WTC11 (cell line): ENCODE measurements at regions not wholly inside any gene's neighbourhood (a gene's known extent, or its start where the extent isn't known, plus 50 kb on each side); places are given as distances from the start of the nearest gene placed in this dataset.

Source experiments
- ATAC-seq: fragments of 200-7000 bp; cut with Tn5 transposase; 2 replicates; pipeline ENCODE4 v1.10.0; 2021; ENCODE audit warnings: mild to moderate bottlenecking, moderate library complexity
- CTCF ChIA-PET: fragments of 300-600 bp; sonication (Branson Sonifier 250); formaldehyde crosslinking; loops from one replicate; lab custom pipeline; 2021; ENCODE audit warnings: antibody characterized with exemption; lab: Charles Lee
- POLR2A ChIA-PET: fragments of 350-600 bp; sonication (Branson Sonifier 250); formaldehyde crosslinking; loops from one replicate; lab custom pipeline; 2021; ENCODE audit warnings: antibody characterized with exemption; lab: Charles Lee
- DNase-seq: peaks from one replicate; pipeline ENCODE4 v3.0.0; 2021; ENCODE audit warnings: low spot score
- H3K27ac Mint-ChIP-seq: 2 replicates; pipeline ENCODE4 v1.8.0; 2021; ENCODE audit warnings: mixed read lengths
- H3K27me3 Mint-ChIP-seq: 2 replicates; pipeline ENCODE4 v1.8.0; 2021; ENCODE audit warnings: low read depth, mild to moderate bottlenecking, moderate library complexity, mixed read lengths
- H3K36me3 Mint-ChIP-seq: 2 replicates; pipeline ENCODE4 v1.8.0; 2021; ENCODE audit warnings: mixed read lengths
- H3K4me1 Mint-ChIP-seq: 2 replicates; pipeline ENCODE4 v1.8.0; 2022; ENCODE audit warnings: mixed read lengths
- H3K4me3 Mint-ChIP-seq: 2 replicates; pipeline ENCODE4 v1.8.0; 2021; ENCODE audit warnings: mild to moderate bottlenecking, moderate library complexity, mixed read lengths
- H3K9me3 Mint-ChIP-seq: 2 replicates; pipeline ENCODE4 v1.8.0; 2021; ENCODE audit warnings: mixed read lengths
- FOXJ3 ChIP-seq: sonication (generic); formaldehyde crosslinking; IDR thresholded peaks from 2 replicates; pipeline ENCODE4 v1.9.0; 2021; ENCODE audit warnings: missing genetic modification reagents, mild to moderate bottlenecking, borderline replicate concordance
- JAZF1 ChIP-seq: fragments of 250-450 bp; sonication (Bioruptor Pico); IDR thresholded peaks from 2 replicates; pipeline ENCODE4 v1.9.0; 2021; ENCODE audit warnings: moderate library complexity, mild to moderate bottlenecking, inconsistent platforms
- OVOL2 ChIP-seq: fragments of 250-450 bp; sonication (Bioruptor Pico); IDR thresholded peaks from 2 replicates; pipeline ENCODE4 v1.9.0; 2021; ENCODE audit warnings: mild to moderate bottlenecking, borderline replicate concordance
- ZNF219 ChIP-seq: sonication (generic); formaldehyde crosslinking; IDR thresholded peaks from 2 replicates; pipeline ENCODE4 v1.8.0; 2023; ENCODE audit warnings: missing genetic modification reagents, mild to moderate bottlenecking, borderline replicate concordance
- ZNF263 ChIP-seq: sonication (generic); formaldehyde crosslinking; IDR thresholded peaks from 2 replicates; pipeline ENCODE4 v1.8.1; 2022; ENCODE audit warnings: low read depth, mild to moderate bottlenecking, moderate library complexity, missing genetic modification reagents
- ZNF671 ChIP-seq: fragments of 250-450 bp; sonication (Bioruptor Pico); IDR thresholded peaks from 2 replicates; pipeline ENCODE4 v1.8.0; 2021; ENCODE audit warnings: mild to moderate bottlenecking
- TF ChIP-seq, protein P1 (sequence below): sonication (generic); formaldehyde crosslinking; IDR thresholded peaks from 2 replicates; pipeline ENCODE4 v1.8.0; 2023; ENCODE audit warnings: missing genetic modification reagents, mild to moderate bottlenecking, borderline replicate concordance
- TF ChIP-seq, protein P2 (sequence below): fragments of 250-450 bp; sonication (Bioruptor Pico); conservative IDR thresholded peaks from 2 replicates; pipeline ENCODE4 v1.9.0; 2021; ENCODE audit warnings: mild to moderate bottlenecking
- TF ChIP-seq, protein P3 (sequence below): sonication (generic); formaldehyde crosslinking; IDR thresholded peaks from 2 replicates; pipeline ENCODE4 v1.8.0; 2023; ENCODE audit warnings: missing genetic modification reagents
- TF ChIP-seq, protein P4 (sequence below): sonication (generic); formaldehyde crosslinking; IDR thresholded peaks from 2 replicates; pipeline ENCODE4 v1.8.1; 2022; ENCODE audit warnings: missing genetic modification reagents, borderline replicate concordance
- TF ChIP-seq, protein P5 (sequence below): fragments of 250-450 bp; sonication (Bioruptor Pico); IDR thresholded peaks from 2 replicates; pipeline ENCODE4 v1.9.0; 2021; ENCODE audit warnings: mild to moderate bottlenecking
- TF ChIP-seq, protein P6 (sequence below): sonication (generic); formaldehyde crosslinking; IDR thresholded peaks from 2 replicates; pipeline ENCODE4 v1.8.0; 2022; ENCODE audit warnings: mild to moderate bottlenecking, missing genetic modification reagents
- TF ChIP-seq, protein P7 (sequence below): sonication (generic); formaldehyde crosslinking; IDR thresholded peaks from 2 replicates; pipeline ENCODE4 v1.8.1; 2022; ENCODE audit warnings: low read depth, missing genetic modification reagents, borderline replicate concordance

DNA sequence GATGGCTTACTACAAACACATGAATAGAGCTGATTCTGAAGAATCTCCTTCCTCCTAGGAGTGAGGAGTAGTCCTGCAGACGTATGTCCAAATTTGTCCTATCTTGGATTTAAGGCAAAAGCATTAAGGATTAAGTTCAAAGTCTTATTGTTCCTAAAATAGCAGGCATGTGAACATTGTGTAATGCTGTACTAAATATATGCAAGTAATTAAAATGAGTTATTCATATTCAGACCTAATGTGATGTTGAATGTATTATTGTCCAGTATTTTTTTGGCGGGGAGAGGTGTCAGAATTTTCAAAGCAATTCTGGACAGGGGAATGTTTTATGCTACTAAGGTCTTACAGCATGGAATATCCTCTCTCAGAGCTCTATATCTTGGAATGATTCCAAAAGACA, 60.7 kb upstream of the STK38L start (continued):
- TF ChIP-seq, protein P1, sequence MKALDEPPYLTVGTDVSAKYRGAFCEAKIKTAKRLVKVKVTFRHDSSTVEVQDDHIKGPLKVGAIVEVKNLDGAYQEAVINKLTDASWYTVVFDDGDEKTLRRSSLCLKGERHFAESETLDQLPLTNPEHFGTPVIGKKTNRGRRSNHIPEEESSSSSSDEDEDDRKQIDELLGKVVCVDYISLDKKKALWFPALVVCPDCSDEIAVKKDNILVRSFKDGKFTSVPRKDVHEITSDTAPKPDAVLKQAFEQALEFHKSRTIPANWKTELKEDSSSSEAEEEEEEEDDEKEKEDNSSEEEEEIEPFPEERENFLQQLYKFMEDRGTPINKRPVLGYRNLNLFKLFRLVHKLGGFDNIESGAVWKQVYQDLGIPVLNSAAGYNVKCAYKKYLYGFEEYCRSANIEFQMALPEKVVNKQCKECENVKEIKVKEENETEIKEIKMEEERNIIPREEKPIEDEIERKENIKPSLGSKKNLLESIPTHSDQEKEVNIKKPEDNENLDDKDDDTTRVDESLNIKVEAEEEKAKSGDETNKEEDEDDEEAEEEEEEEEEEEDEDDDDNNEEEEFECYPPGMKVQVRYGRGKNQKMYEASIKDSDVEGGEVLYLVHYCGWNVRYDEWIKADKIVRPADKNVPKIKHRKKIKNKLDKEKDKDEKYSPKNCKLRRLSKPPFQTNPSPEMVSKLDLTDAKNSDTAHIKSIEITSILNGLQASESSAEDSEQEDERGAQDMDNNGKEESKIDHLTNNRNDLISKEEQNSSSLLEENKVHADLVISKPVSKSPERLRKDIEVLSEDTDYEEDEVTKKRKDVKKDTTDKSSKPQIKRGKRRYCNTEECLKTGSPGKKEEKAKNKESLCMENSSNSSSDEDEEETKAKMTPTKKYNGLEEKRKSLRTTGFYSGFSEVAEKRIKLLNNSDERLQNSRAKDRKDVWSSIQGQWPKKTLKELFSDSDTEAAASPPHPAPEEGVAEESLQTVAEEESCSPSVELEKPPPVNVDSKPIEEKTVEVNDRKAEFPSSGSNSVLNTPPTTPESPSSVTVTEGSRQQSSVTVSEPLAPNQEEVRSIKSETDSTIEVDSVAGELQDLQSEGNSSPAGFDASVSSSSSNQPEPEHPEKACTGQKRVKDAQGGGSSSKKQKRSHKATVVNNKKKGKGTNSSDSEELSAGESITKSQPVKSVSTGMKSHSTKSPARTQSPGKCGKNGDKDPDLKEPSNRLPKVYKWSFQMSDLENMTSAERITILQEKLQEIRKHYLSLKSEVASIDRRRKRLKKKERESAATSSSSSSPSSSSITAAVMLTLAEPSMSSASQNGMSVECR = no peak
- TF ChIP-seq ZNF219 (CRISPR knock-in tag) (no peak), ZNF671 (CRISPR knock-in tag) (no peak)

DNA sequence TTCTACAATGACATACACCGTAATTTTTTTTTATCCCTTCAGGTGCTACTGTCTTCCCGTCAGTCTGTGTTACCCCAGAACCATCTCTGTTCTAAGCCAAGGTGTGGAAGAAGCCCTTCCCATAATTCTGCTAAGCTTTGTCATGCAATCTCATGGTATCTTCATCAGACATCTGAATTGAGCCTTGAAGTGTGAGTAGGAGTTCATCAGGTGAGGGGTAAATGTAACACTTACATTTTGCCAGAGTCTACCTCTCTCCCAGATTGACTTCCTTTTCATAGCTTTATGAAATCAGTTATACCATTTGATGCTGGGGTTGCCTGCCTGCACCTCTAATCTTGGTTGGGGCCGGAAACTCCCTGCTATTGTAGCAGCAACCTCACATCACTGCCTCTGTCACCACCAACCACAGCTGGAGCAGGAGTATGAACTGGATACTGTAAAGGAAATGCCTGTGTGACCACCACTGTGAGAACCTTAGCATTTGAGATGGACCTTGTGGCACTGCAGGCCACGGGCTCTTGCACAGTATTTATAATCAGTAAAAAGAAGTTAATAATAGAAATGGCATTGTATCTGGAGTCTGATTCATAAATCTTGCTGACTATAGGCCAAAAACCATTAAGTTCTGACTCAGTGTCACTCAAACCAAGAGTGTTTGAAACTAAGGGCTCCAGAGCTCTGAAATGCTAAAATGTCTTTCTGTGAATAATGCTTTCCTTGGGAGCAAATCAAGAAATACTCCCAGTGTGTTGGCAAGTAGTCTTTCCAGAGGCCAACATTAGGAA, 58.7 kb upstream of the STK38L start:
- TF ChIP-seq, protein P2, sequence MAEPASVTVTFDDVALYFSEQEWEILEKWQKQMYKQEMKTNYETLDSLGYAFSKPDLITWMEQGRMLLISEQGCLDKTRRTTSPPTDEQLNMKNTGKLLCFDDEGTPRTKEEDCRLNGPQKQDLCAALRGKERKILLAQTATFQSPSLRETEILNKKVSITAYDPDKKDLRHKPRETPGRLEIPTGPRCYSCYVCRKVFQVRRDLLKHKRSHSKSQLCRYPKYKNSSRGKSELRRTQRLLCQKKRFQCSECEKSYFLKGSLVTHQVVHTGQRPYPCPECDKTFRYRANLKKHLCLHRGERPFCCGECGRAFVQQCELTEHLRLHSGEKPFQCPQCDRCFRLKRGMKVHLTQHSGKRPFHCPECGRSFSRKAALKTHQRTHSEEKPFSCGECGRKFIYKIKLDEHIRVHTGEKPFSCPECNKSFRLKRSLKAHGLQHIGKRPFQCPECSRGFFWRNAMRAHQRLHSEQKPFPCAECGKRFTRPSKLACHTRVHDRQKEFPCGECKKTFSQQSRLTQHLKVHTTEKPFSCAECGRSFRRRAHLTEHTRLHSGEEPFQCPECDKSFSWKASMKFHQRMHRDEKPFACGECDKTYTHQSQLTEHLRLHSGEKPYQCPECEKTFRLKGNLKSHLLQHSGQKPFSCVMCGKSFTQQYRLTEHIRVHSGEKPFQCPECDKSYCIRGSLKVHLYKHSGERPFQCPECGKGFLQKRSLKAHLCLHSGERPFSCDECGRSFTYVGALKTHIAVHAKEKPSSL (CRISPR knock-in tag) = no peak
- TF ChIP-seq FOXJ3 (CRISPR knock-in tag) = no peak
- TF ChIP-seq, protein P3, sequence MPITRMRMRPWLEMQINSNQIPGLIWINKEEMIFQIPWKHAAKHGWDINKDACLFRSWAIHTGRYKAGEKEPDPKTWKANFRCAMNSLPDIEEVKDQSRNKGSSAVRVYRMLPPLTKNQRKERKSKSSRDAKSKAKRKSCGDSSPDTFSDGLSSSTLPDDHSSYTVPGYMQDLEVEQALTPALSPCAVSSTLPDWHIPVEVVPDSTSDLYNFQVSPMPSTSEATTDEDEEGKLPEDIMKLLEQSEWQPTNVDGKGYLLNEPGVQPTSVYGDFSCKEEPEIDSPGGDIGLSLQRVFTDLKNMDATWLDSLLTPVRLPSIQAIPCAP (CRISPR knock-in tag) = no peak
- no peak for TF ChIP-seq JAZF1 (CRISPR knock-in tag)
- no peak for TF ChIP-seq ZNF263 (CRISPR knock-in tag)
- TF ChIP-seq, protein P4, sequence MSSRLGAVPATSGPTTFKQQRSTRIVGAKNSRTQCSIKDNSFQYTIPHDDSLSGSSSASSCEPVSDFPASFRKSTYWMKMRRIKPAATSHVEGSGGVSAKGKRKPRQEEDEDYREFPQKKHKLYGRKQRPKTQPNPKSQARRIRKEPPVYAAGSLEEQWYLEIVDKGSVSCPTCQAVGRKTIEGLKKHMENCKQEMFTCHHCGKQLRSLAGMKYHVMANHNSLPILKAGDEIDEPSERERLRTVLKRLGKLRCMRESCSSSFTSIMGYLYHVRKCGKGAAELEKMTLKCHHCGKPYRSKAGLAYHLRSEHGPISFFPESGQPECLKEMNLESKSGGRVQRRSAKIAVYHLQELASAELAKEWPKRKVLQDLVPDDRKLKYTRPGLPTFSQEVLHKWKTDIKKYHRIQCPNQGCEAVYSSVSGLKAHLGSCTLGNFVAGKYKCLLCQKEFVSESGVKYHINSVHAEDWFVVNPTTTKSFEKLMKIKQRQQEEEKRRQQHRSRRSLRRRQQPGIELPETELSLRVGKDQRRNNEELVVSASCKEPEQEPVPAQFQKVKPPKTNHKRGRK (CRISPR knock-in tag) = no peak
- TF ChIP-seq, protein P5, sequence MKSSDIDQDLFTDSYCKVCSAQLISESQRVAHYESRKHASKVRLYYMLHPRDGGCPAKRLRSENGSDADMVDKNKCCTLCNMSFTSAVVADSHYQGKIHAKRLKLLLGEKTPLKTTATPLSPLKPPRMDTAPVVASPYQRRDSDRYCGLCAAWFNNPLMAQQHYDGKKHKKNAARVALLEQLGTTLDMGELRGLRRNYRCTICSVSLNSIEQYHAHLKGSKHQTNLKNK (CRISPR knock-in tag) = no peak
- TF ChIP-seq, protein P6, sequence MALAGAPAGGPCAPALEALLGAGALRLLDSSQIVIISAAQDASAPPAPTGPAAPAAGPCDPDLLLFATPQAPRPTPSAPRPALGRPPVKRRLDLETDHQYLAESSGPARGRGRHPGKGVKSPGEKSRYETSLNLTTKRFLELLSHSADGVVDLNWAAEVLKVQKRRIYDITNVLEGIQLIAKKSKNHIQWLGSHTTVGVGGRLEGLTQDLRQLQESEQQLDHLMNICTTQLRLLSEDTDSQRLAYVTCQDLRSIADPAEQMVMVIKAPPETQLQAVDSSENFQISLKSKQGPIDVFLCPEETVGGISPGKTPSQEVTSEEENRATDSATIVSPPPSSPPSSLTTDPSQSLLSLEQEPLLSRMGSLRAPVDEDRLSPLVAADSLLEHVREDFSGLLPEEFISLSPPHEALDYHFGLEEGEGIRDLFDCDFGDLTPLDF (CRISPR knock-in tag) = no peak
- TF ChIP-seq, protein P7, sequence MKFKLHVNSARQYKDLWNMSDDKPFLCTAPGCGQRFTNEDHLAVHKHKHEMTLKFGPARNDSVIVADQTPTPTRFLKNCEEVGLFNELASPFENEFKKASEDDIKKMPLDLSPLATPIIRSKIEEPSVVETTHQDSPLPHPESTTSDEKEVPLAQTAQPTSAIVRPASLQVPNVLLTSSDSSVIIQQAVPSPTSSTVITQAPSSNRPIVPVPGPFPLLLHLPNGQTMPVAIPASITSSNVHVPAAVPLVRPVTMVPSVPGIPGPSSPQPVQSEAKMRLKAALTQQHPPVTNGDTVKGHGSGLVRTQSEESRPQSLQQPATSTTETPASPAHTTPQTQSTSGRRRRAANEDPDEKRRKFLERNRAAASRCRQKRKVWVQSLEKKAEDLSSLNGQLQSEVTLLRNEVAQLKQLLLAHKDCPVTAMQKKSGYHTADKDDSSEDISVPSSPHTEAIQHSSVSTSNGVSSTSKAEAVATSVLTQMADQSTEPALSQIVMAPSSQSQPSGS (CRISPR knock-in tag) = no peak
- no peak for TF ChIP-seq OVOL2 (CRISPR knock-in tag)
- TF ChIP-seq, all 79 proteins: peak for 0
- Mint-ChIP-seq H3K36me3 (no peaks in the 10 kb centered on the region), H3K9me3 (no peaks in the 10 kb centered on the region), H3K4me1 (no peaks in the 10 kb centered on the region), H3K4me3 (no peak overlapping the region), H3K27me3 (no peaks in the 10 kb centered on the region), H3K27ac (no peak overlapping the region)
- no peak for DNase-seq
- POLR2A ChIA-PET = no interaction called here
- ATAC-seq = no peak
- CTCF ChIA-PET = no interaction called here
